HepG2 (cell line): ENCODE measurements at regions not wholly inside any gene's neighbourhood (a gene's known extent, or its start where the extent isn't known, plus 50 kb on each side); places are given as distances from the start of the nearest gene placed in this dataset.

Experiments used
- ATAC-seq: fragments of 200-7000 bp; cut with Tn5 transposase; 3 replicates; pipeline ENCODE4 v1.9.1; 2020; ENCODE audit warnings: mild to moderate bottlenecking, moderate library complexity
- BruUV-seq: library from RNA; stranded (reverse); fragments of 400-500 nt; replicated peaks from 2 replicates; lab custom pipeline; 2021; lab: Mats Ljungman, UMichigan
- CTCF ChIA-PET: fragments of 300-600 bp; formaldehyde crosslinking; extraction: SDS; loops from one replicate; lab custom pipeline; 2021; ENCODE audit warnings: low total read pairs, inconsistent platforms, low intra/inter-chr PET ratio; lab: Yijun Ruan, JAX
- POLR2A ChIA-PET: fragments of 350-600 bp; sonication (Branson Sonifier 250); formaldehyde crosslinking; loops from one replicate; lab custom pipeline; 2020; ENCODE audit warnings: antibody characterized with exemption, inconsistent platforms; lab: Yijun Ruan, JAX
- DNase-seq: peaks from one replicate; pipeline ENCODE4 v3.0.0-alpha.2; 2015; ENCODE audit warnings: low spot score
- FAIRE-seq: peaks from 3 replicates; lab custom pipeline; 2011; peaks lifted over from hg19 to GRCh38; lab: Jason Lieb, UNC
- H2AFZ ChIP-seq: one replicate; pipeline ENCODE4 v1.6.1; 2011; ENCODE audit warnings: low read length, inconsistent platforms
- H3K27ac ChIP-seq: fragments of 300-600 bp; 3 replicates; pipeline ENCODE4 v1.8.0; 2011; ENCODE audit warnings: mixed run types, mild to moderate bottlenecking, mixed read lengths, low read length, inconsistent platforms; ENCODE audit not compliant: insufficient read depth; ENCODE audit errors: extremely low read length
- H3K27me3 ChIP-seq, 2 experiments: fragments of 200-600 bp in 1 of 2; 2 replicates in 1 of 2; 3 replicates in 1 of 2; pipeline versions ENCODE4 v1.6.0 to v1.8.0; 2011; ENCODE audit warnings: low read length in 2 of 2, mild to moderate bottlenecking in 2 of 2, moderate library complexity in 2 of 2, inconsistent platforms in 1 of 2; ENCODE audit not compliant: insufficient read depth in 2 of 2, control insufficient read depth in 1 of 2
- H3K36me3 ChIP-seq, 2 experiments: fragments of 200-600 bp in 1 of 2; replicated peaks in 1 of 2; 2 replicates in 1 of 2; 3 replicates in 1 of 2; pipeline versions ENCODE4 v1.5.1 to v1.8.0; 2011; ENCODE audit warnings: low read length in 2 of 2, inconsistent platforms in 1 of 2; ENCODE audit not compliant: insufficient read depth in 2 of 2, control insufficient read depth in 1 of 2
- H3K4me1 ChIP-seq: 2 replicates; pipeline ENCODE4 v1.5.1; 2012; ENCODE audit warnings: low read length, inconsistent platforms; ENCODE audit not compliant: insufficient read depth
- H3K4me2 ChIP-seq: 2 replicates; pipeline ENCODE4 v1.6.0; 2011; ENCODE audit warnings: low read depth, low read length, inconsistent platforms
- H3K4me3 ChIP-seq, 3 experiments: fragments of 200-600 bp in 1 of 3; sonication (generic), shearing (Covaris generic) in 1 of 3; replicated peaks in 1 of 3; 2 replicates each; pipeline ENCODE4 v1.5.1; 2011 to 2016; ENCODE audit warnings: low read length in 3 of 3, inconsistent platforms in 2 of 3, low read depth in 2 of 3, mild to moderate bottlenecking in 2 of 3, control low read depth in 1 of 3, mixed read lengths in 1 of 3; ENCODE audit not compliant: insufficient read depth in 1 of 3
- H3K79me2 ChIP-seq: one replicate; pipeline ENCODE4 v1.6.1; 2011; ENCODE audit warnings: low read length, inconsistent platforms; ENCODE audit not compliant: insufficient read depth
- H3K9ac ChIP-seq: 2 replicates; pipeline ENCODE4 v1.6.0; 2011; ENCODE audit warnings: mild to moderate bottlenecking, low read depth, low read length, inconsistent platforms; ENCODE audit not compliant: insufficient read depth
- H3K9me3 ChIP-seq: 2 replicates; pipeline ENCODE4 v1.5.1; 2012; ENCODE audit warnings: mild to moderate bottlenecking, low read length
- H4K20me1 ChIP-seq: 2 replicates; pipeline ENCODE4 v1.6.0; 2011; ENCODE audit warnings: inconsistent platforms, mild to moderate bottlenecking, low read length, moderate library complexity; ENCODE audit not compliant: insufficient read depth
- BRCA1 ChIP-seq: sonication (generic); formaldehyde crosslinking; IDR thresholded peaks from 2 replicates; pipeline ENCODE4 v1.4.0; 2020; ENCODE audit warnings: missing genetic modification reagents
- FIP1L1 ChIP-seq: fragments of 200-400 bp; formaldehyde crosslinking; IDR thresholded peaks from 2 replicates; pipeline ENCODE4 v1.6.1; 2018; ENCODE audit warnings: low read depth, mild to moderate bottlenecking, low read length, moderate library complexity, borderline replicate concordance; ENCODE audit not compliant: insufficient read depth
- GATAD1 ChIP-seq: IDR thresholded peaks from 2 replicates; pipeline ENCODE4 v1.6.1; 2016; ENCODE audit warnings: missing genetic modification reagents, missing compliant biosample characterization
- KDM2A ChIP-seq: sonication (generic); formaldehyde crosslinking; IDR thresholded peaks from 2 replicates; pipeline ENCODE4 v1.4.0; 2020; ENCODE audit warnings: low read depth, missing genetic modification reagents, borderline replicate concordance
- LRRFIP1 ChIP-seq: sonication (generic); formaldehyde crosslinking; conservative IDR thresholded peaks from 2 replicates; pipeline ENCODE4 v1.4.0; 2020; ENCODE audit warnings: missing genetic modification reagents
- NFYC ChIP-seq: IDR thresholded peaks from 2 replicates; pipeline ENCODE4 v1.6.1; 2016; ENCODE audit warnings: missing genetic modification reagents, missing compliant biosample characterization
- RAD51 ChIP-seq: fragments of 450-650 bp; IDR thresholded peaks from 2 replicates; pipeline ENCODE4 v1.6.1; 2016; ENCODE audit warnings: borderline replicate concordance
- STAG1 ChIP-seq: sonication (generic); formaldehyde crosslinking; IDR thresholded peaks from 2 replicates; pipeline ENCODE4 v1.4.0; 2020; ENCODE audit warnings: missing genetic modification reagents
- STAT6 ChIP-seq: sonication (generic); formaldehyde crosslinking; IDR thresholded peaks from 2 replicates; pipeline ENCODE4 v1.4.0; 2020; ENCODE audit warnings: missing genetic modification reagents, mild to moderate bottlenecking, borderline replicate concordance
- ZBTB3 ChIP-seq: sonication (generic); formaldehyde crosslinking; IDR thresholded peaks from 2 replicates; pipeline ENCODE4 v1.4.0; 2020; ENCODE audit warnings: low read depth, mild to moderate bottlenecking, moderate library complexity, missing genetic modification reagents, borderline replicate concordance
- ZBTB38 ChIP-seq: sonication (generic); formaldehyde crosslinking; IDR thresholded peaks from 2 replicates; pipeline ENCODE4 v1.5.1; 2020; ENCODE audit warnings: mild to moderate bottlenecking, missing genetic modification reagents
- ZEB1 ChIP-seq: IDR thresholded peaks from 2 replicates; pipeline ENCODE4 v1.6.1; 2012; ENCODE audit warnings: mild to moderate bottlenecking, low read depth, inconsistent platforms; ENCODE audit not compliant: insufficient replicate concordance
- ZFP36L2 ChIP-seq: sonication (generic); formaldehyde crosslinking; IDR thresholded peaks from 2 replicates; pipeline ENCODE4 v1.4.0; 2020; ENCODE audit warnings: missing genetic modification reagents
- ZNF18 ChIP-seq: sonication (generic); formaldehyde crosslinking; IDR thresholded peaks from 2 replicates; pipeline ENCODE4 v1.8.0; 2022; ENCODE audit warnings: mild to moderate bottlenecking, missing genetic modification reagents; ENCODE audit not compliant: insufficient replicate concordance
- ZNF569 ChIP-seq: sonication (generic); formaldehyde crosslinking; IDR thresholded peaks from 2 replicates; pipeline ENCODE4 v1.5.0; 2020; ENCODE audit warnings: mild to moderate bottlenecking, missing genetic modification reagents, moderate library complexity, borderline replicate concordance
- ZNF768 ChIP-seq: sonication (generic); formaldehyde crosslinking; IDR thresholded peaks from 2 replicates; pipeline ENCODE4 v1.4.0; 2020; ENCODE audit warnings: missing genetic modification reagents
- ZSCAN29 ChIP-seq: sonication (generic); formaldehyde crosslinking; conservative IDR thresholded peaks from 2 replicates; pipeline ENCODE4 v1.4.0; 2020; ENCODE audit warnings: mild to moderate bottlenecking, missing genetic modification reagents
- WGBS: methylation state at CpG from one replicate; pipeline ENCODE4 v1.1.6; 2017; ENCODE audit warnings: low lambda C conversion rate; 5-methylcytosine and 5-hydroxymethylcytosine counted together
- in situ Hi-C: cut with HindIII; loops from 2 replicates; pipeline ENCODE4 v1.10.0; 2017; ENCODE audit warnings: low pct_unique_long_range_greater_than_20kb; ENCODE audit not compliant: extremely low pct_ligation_motif_present
- intact Hi-C: fragments of 100-400 bp; cut with micrococcal nuclease; formaldehyde crosslinking; loops from one replicate; pipeline ENCODE4 v1.10.0; 2022; ENCODE audit not compliant: unreplicated experiment

GRCh38 chr2:49237867-49238603 lies 83.7 kb upstream of the FSHR start:
- H3K4me1 ChIP-seq = no peaks in the 10 kb centered on the region
- H3K4me3 ChIP-seq = no peak overlapping the region
- 0 out of 2 replicates have a peak, but pooled peaks cover 4% of the 10 kb centered on the region for H3K9me3 ChIP-seq
- no peak for FAIRE-seq
- no peaks in the 10 kb centered on the region for H4K20me1 ChIP-seq
- no peak for ATAC-seq
- CTCF ChIA-PET = no interaction called here
- no peak overlapping the region for H2AFZ ChIP-seq
- H3K27ac ChIP-seq = no peak overlapping the region
- DNase-seq = no peak
- WGBS = 5% methylated on average over 6 of the region's 6 CpGs
- POLR2A ChIA-PET = no interaction called here
- no peak for TF ChIP-seq STAG1 (CRISPR knock-in tag)
- no peak for TF ChIP-seq ZBTB3
- TF ChIP-seq ZSCAN29 = no peak
- no peak for TF ChIP-seq FIP1L1
- no peak for TF ChIP-seq ZNF768
- no peak for TF ChIP-seq RAD51
- no peak for TF ChIP-seq ZBTB38
- no peak for TF ChIP-seq ZNF18 (CRISPR knock-in tag)
- TF ChIP-seq ZNF569 (CRISPR knock-in tag) = no peak
- TF ChIP-seq ZFP36L2 (CRISPR knock-in tag) = no peak
- no peak for TF ChIP-seq STAT6 (CRISPR knock-in tag)
- no peak for TF ChIP-seq LRRFIP1
- TF ChIP-seq BRCA1 (CRISPR knock-in tag) = no peak
- no peak for TF ChIP-seq KDM2A
- no peak for TF ChIP-seq ZEB1
- TF ChIP-seq GATAD1 (CRISPR knock-in tag) = no peak
- TF ChIP-seq NFYC (CRISPR knock-in tag) = no peak
- TF ChIP-seq, all 625 proteins: peak for 0
- H3K9ac ChIP-seq = no peak overlapping the region
- in situ Hi-C loops (no loop called here), intact Hi-C loops (no loop called here)
- H3K4me2 ChIP-seq = no peak overlapping the region
- BruUV-seq = no TSS peak
- no peaks in the 10 kb centered on the region for H3K36me3 ChIP-seq
- no peaks in the 10 kb centered on the region for H3K79me2 ChIP-seq
- no peaks in the 10 kb centered on the region; a peak in 1 of 5 replicates for H3K27me3 ChIP-seq
